GM18873 (cell line): ENCODE measurements at regions not wholly inside any gene's neighbourhood (a gene's known extent, or its start where the extent isn't known, plus 50 kb on each side); places are given as distances from the start of the nearest gene placed in this dataset.

Experiments
- ATAC-seq: cut with Tn5 transposase; IDR thresholded peaks from one replicate; pipeline ENCODE4 v1.9.1; 2021; ENCODE audit warnings: mild to moderate bottlenecking, moderate library complexity, moderate number of reproducible peaks; ENCODE audit not compliant: unreplicated experiment, low FRiP score

DNA sequence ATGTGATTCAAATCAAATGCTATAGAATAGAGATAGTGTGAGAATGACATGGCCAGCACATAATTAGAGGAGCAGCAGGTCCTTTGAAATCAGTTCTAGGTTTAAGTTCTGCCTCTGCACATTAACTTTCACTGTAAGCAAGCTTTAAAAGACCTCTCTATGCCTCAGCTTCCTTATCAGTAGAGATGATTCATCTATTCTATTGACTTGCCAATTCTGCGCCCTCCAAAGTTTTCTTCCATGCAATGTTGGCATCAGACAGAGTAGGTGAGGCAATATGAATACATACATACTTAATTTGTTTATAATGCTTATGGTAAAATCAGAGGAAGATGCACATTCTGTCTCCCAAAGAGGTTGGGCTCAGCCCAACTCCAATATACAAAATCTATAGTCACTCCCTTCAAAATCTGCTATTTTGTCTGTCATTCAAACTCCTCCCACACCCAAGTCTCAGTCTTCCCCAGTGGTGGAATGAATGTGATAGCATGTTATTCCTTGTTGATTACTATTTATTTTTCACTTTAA is 525.5 kb downstream of the RFC3 start:
- no peak for ATAC-seq

DNA sequence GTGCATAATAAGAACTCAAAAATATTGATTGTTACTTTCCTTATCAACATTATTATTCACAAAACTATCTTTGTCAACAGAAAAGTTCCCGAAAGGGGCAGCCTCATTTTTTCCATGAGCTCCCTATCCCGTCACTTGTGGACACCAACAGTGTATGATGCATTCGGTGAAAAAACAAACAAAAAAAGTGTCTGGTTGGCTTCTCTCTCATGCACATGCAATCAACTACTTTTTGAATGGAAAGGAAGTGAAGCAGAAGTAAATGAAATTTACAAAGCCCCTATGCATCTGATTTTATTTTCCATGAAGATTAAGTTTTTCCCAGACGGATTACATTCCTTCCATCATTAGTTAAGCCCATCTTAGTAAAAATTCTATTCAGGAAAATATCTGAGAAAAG is 526.9 kb downstream of the RFC3 start:
- ATAC-seq, result no peak

- ATAC-seq, result no peak
Observed at GRCh38 chr13:34345258-34345965, 527.5 kb downstream of the RFC3 start.

- no peak for ATAC-seq
Observed at GRCh38 chr13:34346626-34347025, 528.7 kb downstream of the RFC3 start.

GRCh38 chr13:34347784-34348573 is 530.0 kb downstream of the RFC3 start:
- ATAC-seq, result no peak

GRCh38 chr13:34349091-34349722 is 531.3 kb downstream of the RFC3 start:
- ATAC-seq, result no peak

DNA sequence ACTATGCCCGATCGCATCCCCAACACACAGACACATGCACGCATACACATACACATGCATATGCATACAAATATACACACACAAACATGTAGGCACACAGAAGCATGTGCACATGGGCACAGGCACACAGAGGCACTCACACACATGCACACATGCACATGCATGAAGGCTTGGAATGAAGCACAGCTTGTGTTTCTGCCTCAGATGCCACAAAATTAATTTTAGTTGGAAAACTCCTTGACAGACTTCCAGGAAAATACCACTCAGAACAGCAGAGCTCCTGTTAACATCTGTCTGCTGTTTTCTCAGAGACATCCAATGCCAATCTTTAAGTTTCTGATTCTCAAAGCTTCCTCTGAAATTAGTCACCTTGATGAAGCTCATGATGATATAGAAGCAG is 532.7 kb downstream of the RFC3 start:
- ATAC-seq, result no peak

DNA sequence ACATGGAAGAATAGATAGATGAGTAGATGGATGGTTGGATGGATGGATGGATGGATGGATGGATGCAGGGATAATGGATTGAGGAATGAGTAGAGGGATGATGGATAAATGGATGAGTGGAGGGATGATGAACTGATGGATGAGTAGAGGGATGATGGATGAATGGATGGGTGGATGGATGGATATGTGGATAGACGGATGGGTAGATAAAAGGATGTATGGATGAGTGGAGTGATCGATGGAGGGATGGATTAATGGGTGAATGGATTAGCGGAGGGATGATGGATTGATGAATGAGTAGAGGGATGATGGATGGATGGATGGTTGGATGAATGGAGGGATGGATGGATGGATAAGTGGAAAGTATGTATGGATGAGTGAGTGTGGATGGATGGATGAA is 533.2 kb downstream of the RFC3 start:
- ATAC-seq, result no peak

GRCh38 chr13:34352958-34353357 is 535.0 kb downstream of the RFC3 start:
- ATAC-seq, result no peak

GRCh38 chr13:34356686-34357434 is 538.9 kb downstream of the RFC3 start:
- no peak for ATAC-seq

- no peak for ATAC-seq
Observed at GRCh38 chr13:34357435-34358232, 539.7 kb downstream of the RFC3 start.

- ATAC-seq, result no peak
Observed at GRCh38 chr13:34358811-34359513, 541.0 kb downstream of the RFC3 start.

- no peak for ATAC-seq
Observed at GRCh38 chr13:34360702-34361101, 542.8 kb downstream of the RFC3 start.

GRCh38 chr13:34361560-34361959 is 543.6 kb downstream of the RFC3 start:
- no peak for ATAC-seq

GRCh38 chr13:34363266-34363665 is 545.3 kb downstream of the RFC3 start:
- ATAC-seq, result no peak

GRCh38 chr13:34364633-34365032 is 546.7 kb downstream of the RFC3 start:
- ATAC-seq, result no peak

DNA sequence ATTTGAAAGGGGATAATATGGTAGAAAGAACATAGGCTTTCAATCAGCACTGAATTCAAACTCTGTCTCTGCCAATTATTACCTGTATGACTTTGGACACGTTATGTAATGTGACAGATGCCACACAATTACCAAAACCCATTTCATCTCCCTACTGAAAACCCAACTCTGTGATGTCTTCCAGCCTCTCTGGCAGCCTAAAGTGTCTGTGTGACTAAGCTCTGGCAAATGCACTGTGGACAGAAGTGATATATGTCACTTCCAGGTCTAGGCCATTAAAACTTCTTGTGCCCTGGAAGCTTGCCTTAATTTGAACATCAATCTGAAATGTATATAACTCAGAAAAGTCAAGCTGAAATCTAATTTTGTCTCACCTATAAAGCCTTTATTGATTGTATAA is 552.0 kb downstream of the RFC3 start:
- no peak for ATAC-seq

GRCh38 chr13:34371108-34371507 is 553.2 kb downstream of the RFC3 start:
- ATAC-seq, result no peak
